ENCODE measurements at regions not wholly inside any gene's neighbourhood (a gene's known extent, or its start where the extent isn't known, plus 50 kb on each side); places are given as distances from the start of the nearest gene placed in this dataset.

GRCh38 chr5:155303120-155303519 is 289.6 kb downstream of the KIF4B start:
- Histone ChIP-seq H4K91ac (replicated peaks; ENCODE audit: insufficient read length, low read length) (no peak overlapping the region), H2BK15ac (ENCODE audit: low read length) (no peak overlapping the region), H3K4me2 (ENCODE audit: insufficient read depth in 1 of 2, low read depth in 2 of 2, low read length in 2 of 2) (no peak overlapping the region), H3K56ac (replicated peaks; ENCODE audit: insufficient read length, low read depth, low read length) (no peak overlapping the region), H3K79me2 (ENCODE audit: control insufficient read depth in 1 of 2, insufficient read depth in 2 of 2, low read length in 2 of 2) (no peaks in the 10 kb centered on the region), H3K36me3 (ENCODE audit: control insufficient read depth in 2 of 4, insufficient read depth in 4 of 4, low read length in 3 of 4) (no peaks in the 10 kb centered on the region), H3K23ac (ENCODE audit: insufficient read length) (no peak overlapping the region), H3K18ac (ENCODE audit: extremely low read depth, low read length) (no peak overlapping the region), H3K14ac (ENCODE audit: insufficient read length) (no peak overlapping the region), H3K4ac (replicated peaks; ENCODE audit: insufficient read length, low read depth, low read length) (no peak overlapping the region), H2AK5ac (ENCODE audit: low read depth, low read length) (no peak overlapping the region), H3K79me1 (ENCODE audit: low read depth, low read length) (no peaks in the 10 kb centered on the region; the same call in 1 of the 2 replicates), H3K23me2 (ENCODE audit: low read depth, low read length) (no peaks in the 10 kb centered on the region), H4K8ac (ENCODE audit: extremely low read depth, insufficient read depth, low read length) (no peak overlapping the region), H3K4me1 (replicated peaks in 1 of 4; ENCODE audit: control insufficient read depth in 3 of 4, insufficient read depth in 4 of 4, low read length in 3 of 4) (no peaks in the 10 kb centered on the region), H3K27ac (ENCODE audit: low read depth, low read length) (no peak overlapping the region), H3K27me3 (replicated peaks in 1 of 4; ENCODE audit: control insufficient read depth in 3 of 4, extremely low read depth in 1 of 4, insufficient read depth in 3 of 4, low read length in 3 of 4) (no peaks in the 10 kb centered on the region), H4K20me1 (replicated peaks in 1 of 2; ENCODE audit: control insufficient read depth in 1 of 2, insufficient read depth in 2 of 2, low read length in 2 of 2) (no peaks in the 10 kb centered on the region), H3K9me3 (ENCODE audit: insufficient read depth in 2 of 2, low read depth in 1 of 2, low read length in 1 of 2) (no peaks in the 10 kb centered on the region), H2BK20ac (ENCODE audit: low read length) (no peak overlapping the region), H4K5ac (ENCODE audit: insufficient read length, low read depth, low read length) (no peak overlapping the region), H2BK120ac (replicated peaks; ENCODE audit: low read depth, low read length) (no peak overlapping the region), H3K9ac (replicated peaks in 1 of 4; ENCODE audit: extremely low read depth in 1 of 4, low read depth in 3 of 4, low read length in 3 of 4) (no peak overlapping the region), H2AFZ (ENCODE audit: low read length) (no peak overlapping the region), H2BK12ac (ENCODE audit: low read depth, low read length) (no peak overlapping the region), H3K4me3 (ENCODE audit: extremely low read depth in 1 of 4, insufficient read depth in 2 of 4, low read depth in 3 of 4, low read length in 4 of 4) (no peak overlapping the region), H2BK5ac (ENCODE audit: low read depth, low read length) (no peak overlapping the region)
- POLR2A ChIA-PET (ENCODE audit: partially characterized antibody): no interaction called here
- CTCF ChIA-PET (ENCODE audit: partially characterized antibody): interaction anchor here (0.7 to 2.4 kb wide), 4 partner anchors 12 to 243 kb away, joined by 3 to 13 read pairs (median 4); no protein-coding TSS in a partner anchor
- no peak for FAIRE-seq
- DNase-seq (ENCODE audit: low read depth in 1 of 2, low spot score in 2 of 2): no peak
- 65% methylated on average over 3 of the region's 3 CpGs; no CpG with 5 or more reads in 1 of the 2 experiments for WGBS, 2 experiments (ENCODE audit: extremely low coverage in 1 of 2, insufficient coverage in 1 of 2, insufficient read length in 1 of 2, insufficient replicate concordance in 2 of 2, low coverage in 1 of 2, low lambda C conversion rate in 2 of 2, missing lambda C conversion rate in 1 of 2)
- TF ChIP-seq TAF1 (IDR thresholded peaks at IDR 0.05; ENCODE audit: low read depth, low read length) (no peak), SUZ12 (IDR thresholded peaks at IDR 0.05; ENCODE audit: low read length) (no peak), ASH2L (IDR thresholded peaks at IDR 0.05; ENCODE audit: low read length) (no peak)

Measured in H1 (cell line).